PC-9 (cell line): ENCODE measurements at regions not wholly inside any gene's neighbourhood (a gene's known extent, or its start where the extent isn't known, plus 50 kb on each side); places are given as distances from the start of the nearest gene placed in this dataset.

Experiments
- BruUV-seq: library from RNA; stranded (reverse); fragments of 400-500 nt; replicated peaks from 2 replicates; lab custom pipeline; 2021; lab: Mats Ljungman, UMichigan
- CTCF ChIA-PET: fragments of 300-600 bp; sonication (Branson Sonifier 250); formaldehyde crosslinking; loops from one replicate; lab custom pipeline; 2022; ENCODE audit warnings: antibody characterized with exemption; lab: Charles Lee
- POLR2A ChIA-PET: fragments of 300-600 bp; sonication (Branson Sonifier 250); formaldehyde crosslinking; loops from one replicate; lab custom pipeline; 2022; ENCODE audit warnings: antibody characterized with exemption; ENCODE audit not compliant: unreplicated experiment; lab: Charles Lee
- DNase-seq, 2 experiments: peaks; one replicate each; pipeline versions ENCODE4 v3.0.0 to v3.0.0-alpha.2; 2015 to 2022; ENCODE audit warnings: mixed read lengths in 1 of 2
- H2AFZ ChIP-seq: fragments of 200-600 bp; sonication (generic); 2 replicates; pipeline ENCODE4 v1.8.1; 2017; ENCODE audit warnings: antibody characterized with exemption
- H3F3A ChIP-seq: fragments of 200-600 bp; sonication (generic); 2 replicates; pipeline ENCODE4 v1.8.1; 2017; ENCODE audit warnings: antibody characterized with exemption, mild to moderate bottlenecking, low read depth; ENCODE audit not compliant: insufficient read depth
- H3K27ac ChIP-seq: fragments of 200-600 bp; sonication (generic); 2 replicates; pipeline ENCODE4 v1.6.1; 2016; ENCODE audit warnings: mixed run types
- H3K27me3 ChIP-seq: fragments of 200-600 bp; sonication (generic); 2 replicates; pipeline ENCODE4 v1.6.1; 2016; ENCODE audit warnings: low read depth, mixed run types; ENCODE audit not compliant: insufficient read depth
- H3K36me3 ChIP-seq: fragments of 200-600 bp; sonication (generic); 2 replicates; pipeline ENCODE4 v1.6.1; 2016; ENCODE audit warnings: low read depth, mixed run types
- H3K4me1 ChIP-seq: fragments of 200-600 bp; sonication (generic); replicated peaks from 2 replicates; pipeline ENCODE4 v1.6.1; 2016; ENCODE audit warnings: mixed run types; ENCODE audit not compliant: insufficient read depth
- H3K4me2 ChIP-seq: fragments of 200-600 bp; sonication (generic); 2 replicates; pipeline ENCODE4 v1.6.1; 2017; ENCODE audit warnings: mixed run types
- H3K4me3 ChIP-seq: fragments of 200-600 bp; sonication (generic); 2 replicates; pipeline ENCODE4 v1.6.1; 2016; ENCODE audit warnings: mixed run types
- H3K79me2 ChIP-seq: fragments of 200-600 bp; sonication (generic); 2 replicates; pipeline ENCODE4 v1.6.1; 2017; ENCODE audit warnings: low read depth, mixed run types
- H3K9me2 ChIP-seq: fragments of 200-600 bp; sonication (generic); 2 replicates; pipeline ENCODE4 v1.8.1; 2017; ENCODE audit warnings: mild to moderate bottlenecking; ENCODE audit not compliant: insufficient read depth
- H3K9me3 ChIP-seq: fragments of 200-600 bp; sonication (generic); 2 replicates; pipeline ENCODE4 v1.8.1; 2016; ENCODE audit warnings: low read depth; ENCODE audit not compliant: insufficient read depth
- H4K20me1 ChIP-seq: fragments of 200-600 bp; sonication (generic); 2 replicates; pipeline ENCODE4 v1.8.1; 2017; ENCODE audit not compliant: insufficient read depth
- EZH2 ChIP-seq: fragments of 200-600 bp; sonication (generic); IDR thresholded peaks from 2 replicates; pipeline ENCODE4 v1.8.0; 2017; ENCODE audit warnings: antibody characterized with exemption, low read depth
- intact Hi-C: fragments of 100-400 bp; cut with micrococcal nuclease; formaldehyde crosslinking; loops from one replicate; pipeline ENCODE4 v1.10.0; 2022; ENCODE audit not compliant: unreplicated experiment
- TF ChIP-seq, protein P1 (sequence below): fragments of 200-600 bp; sonication (generic); conservative IDR thresholded peaks from 2 replicates; pipeline ENCODE4 v1.6.1; 2017; ENCODE audit warnings: mixed run types, antibody characterized with exemption, mild to moderate bottlenecking, moderate library complexity

DNA sequence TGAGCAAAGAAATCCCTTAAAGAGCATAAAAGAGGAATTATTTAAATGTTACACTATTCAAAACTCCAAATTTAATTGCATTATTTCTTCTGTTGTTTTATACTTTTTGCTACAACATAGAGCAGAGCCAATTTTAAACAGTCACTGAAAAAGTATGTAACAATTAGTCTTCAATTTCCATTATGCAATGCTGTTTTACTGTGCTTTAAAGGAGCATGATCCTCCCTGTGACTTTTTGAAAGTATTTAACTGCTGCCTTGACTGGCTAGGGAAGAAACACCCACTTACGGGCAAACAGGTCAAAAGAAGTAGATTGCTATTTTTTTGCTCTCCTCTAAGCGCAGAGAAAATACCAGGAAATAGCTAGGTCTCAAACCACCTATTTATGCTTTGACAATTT, 217.4 kb upstream of the GCFC2 start:
- no TSS peak for BruUV-seq
- H3K4me2 ChIP-seq = no peak overlapping the region
- intact Hi-C loops = no loop called here
- H3K4me3 ChIP-seq = no peak overlapping the region
- DNase-seq = no peak
- CTCF ChIA-PET = no interaction called here
- H3K79me2 ChIP-seq = no peaks in the 10 kb centered on the region
- H3K36me3 ChIP-seq = no peaks in the 10 kb centered on the region
- H4K20me1 ChIP-seq = no peaks in the 10 kb centered on the region
- H3K27me3 ChIP-seq = 0 out of 2 replicates have a peak, but pooled peaks cover 9% of the 10 kb centered on the region
- H3K9me3 ChIP-seq = no peaks in the 10 kb centered on the region
- no peaks in the 10 kb centered on the region for H3K9me2 ChIP-seq
- no peak overlapping the region for H3K27ac ChIP-seq
- no peaks in the 10 kb centered on the region for H3F3A ChIP-seq
- TF ChIP-seq, protein P1, sequence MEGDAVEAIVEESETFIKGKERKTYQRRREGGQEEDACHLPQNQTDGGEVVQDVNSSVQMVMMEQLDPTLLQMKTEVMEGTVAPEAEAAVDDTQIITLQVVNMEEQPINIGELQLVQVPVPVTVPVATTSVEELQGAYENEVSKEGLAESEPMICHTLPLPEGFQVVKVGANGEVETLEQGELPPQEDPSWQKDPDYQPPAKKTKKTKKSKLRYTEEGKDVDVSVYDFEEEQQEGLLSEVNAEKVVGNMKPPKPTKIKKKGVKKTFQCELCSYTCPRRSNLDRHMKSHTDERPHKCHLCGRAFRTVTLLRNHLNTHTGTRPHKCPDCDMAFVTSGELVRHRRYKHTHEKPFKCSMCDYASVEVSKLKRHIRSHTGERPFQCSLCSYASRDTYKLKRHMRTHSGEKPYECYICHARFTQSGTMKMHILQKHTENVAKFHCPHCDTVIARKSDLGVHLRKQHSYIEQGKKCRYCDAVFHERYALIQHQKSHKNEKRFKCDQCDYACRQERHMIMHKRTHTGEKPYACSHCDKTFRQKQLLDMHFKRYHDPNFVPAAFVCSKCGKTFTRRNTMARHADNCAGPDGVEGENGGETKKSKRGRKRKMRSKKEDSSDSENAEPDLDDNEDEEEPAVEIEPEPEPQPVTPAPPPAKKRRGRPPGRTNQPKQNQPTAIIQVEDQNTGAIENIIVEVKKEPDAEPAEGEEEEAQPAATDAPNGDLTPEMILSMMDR = no peak
- no peak for TF ChIP-seq EZH2
- no peaks in the 10 kb centered on the region for H3K4me1 ChIP-seq
- H2AFZ ChIP-seq = no peak overlapping the region
- POLR2A ChIA-PET = no interaction called here

DNA sequence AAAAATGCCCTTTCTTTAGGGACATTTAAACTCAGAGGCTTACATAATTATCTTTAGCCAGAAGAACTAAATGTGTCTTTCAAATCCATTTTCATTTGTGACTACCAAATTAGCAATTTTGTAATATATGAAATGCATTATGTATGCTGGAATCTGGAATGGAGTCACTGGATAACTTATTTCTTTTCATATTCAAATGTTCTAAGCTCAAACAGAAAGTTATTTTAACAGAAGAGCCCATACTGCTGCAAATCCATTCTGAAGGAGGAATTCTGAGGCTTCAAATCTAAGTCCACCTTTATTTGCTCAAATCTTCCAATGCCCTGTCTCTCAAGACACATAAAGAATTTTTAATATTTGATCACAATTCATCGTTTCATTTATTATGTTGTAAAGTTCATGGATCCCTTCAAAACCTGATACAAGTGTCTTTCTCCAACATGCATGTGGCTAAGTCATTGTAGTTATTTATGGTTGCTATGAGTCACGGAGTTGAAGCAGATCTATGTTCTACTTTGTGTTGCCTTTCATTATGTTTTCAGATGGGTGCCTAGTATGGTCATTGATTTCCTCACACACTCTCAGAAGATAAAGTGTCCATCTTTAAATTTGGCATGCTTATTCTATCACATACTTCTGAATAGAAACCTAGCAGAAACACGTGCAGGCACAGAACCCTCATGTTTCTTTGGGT, 214.8 kb upstream of the GCFC2 start:
- CTCF ChIA-PET = no interaction called here
- intact Hi-C loops = no loop called here
- no peaks in the 10 kb centered on the region for H3F3A ChIP-seq
- no peaks in the 10 kb centered on the region for H3K9me3 ChIP-seq
- H3K4me3 ChIP-seq = no peak overlapping the region
- POLR2A ChIA-PET = no interaction called here
- H3K4me1 ChIP-seq = no peaks in the 10 kb centered on the region
- no peaks in the 10 kb centered on the region for H3K36me3 ChIP-seq
- no TSS peak for BruUV-seq
- no peak for DNase-seq
- no peak for TF ChIP-seq EZH2
- TF ChIP-seq, protein P1 = no peak
- H2AFZ ChIP-seq = no peak overlapping the region
- H4K20me1 ChIP-seq = no peaks in the 10 kb centered on the region
- no peaks in the 10 kb centered on the region for H3K9me2 ChIP-seq
- no peaks in the 10 kb centered on the region for H3K79me2 ChIP-seq
- H3K27ac ChIP-seq = no peak overlapping the region
- H3K4me2 ChIP-seq = no peak overlapping the region
- peaks cover 20% of the 10 kb centered on the region; the same call in 1 of the 2 replicates for H3K27me3 ChIP-seq

DNA sequence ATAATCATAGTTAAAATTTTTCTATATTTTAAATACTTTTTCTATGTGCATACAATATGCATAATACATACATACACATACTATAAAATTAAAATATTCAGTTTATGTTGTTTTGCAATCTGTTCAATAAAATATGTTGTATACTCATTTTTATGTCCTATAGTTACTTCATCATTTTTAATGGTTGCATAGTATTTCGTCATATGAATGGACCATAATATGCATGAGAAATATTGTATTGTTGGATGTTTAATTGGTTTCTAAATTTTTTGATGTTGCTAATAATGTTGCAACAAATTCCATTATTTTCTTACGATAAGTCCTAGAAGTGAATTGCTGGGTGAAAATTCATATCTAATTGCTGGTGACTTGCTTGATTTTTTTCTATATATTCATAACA, 211.5 kb upstream of the GCFC2 start:
- no peak overlapping the region for H2AFZ ChIP-seq
- H3K27me3 ChIP-seq = peaks cover 11% of the 10 kb centered on the region; the same call in 1 of the 2 replicates

More for the DNA sequence above, 211.5 kb upstream of the GCFC2 start:
- no peaks in the 10 kb centered on the region for H3K9me3 ChIP-seq
- H3K4me3 ChIP-seq = no peak overlapping the region
- H3K36me3 ChIP-seq = no peaks in the 10 kb centered on the region
- no peaks in the 10 kb centered on the region for H3F3A ChIP-seq
- BruUV-seq = no TSS peak
- H3K4me2 ChIP-seq = no peak overlapping the region
- no peaks in the 10 kb centered on the region for H3K9me2 ChIP-seq
- no peaks in the 10 kb centered on the region for H4K20me1 ChIP-seq
- H3K79me2 ChIP-seq = no peaks in the 10 kb centered on the region
- CTCF ChIA-PET = no interaction called here
- DNase-seq = no peak
- no peaks in the 10 kb centered on the region for H3K4me1 ChIP-seq
- no peak overlapping the region for H3K27ac ChIP-seq
- no peak for TF ChIP-seq EZH2
- TF ChIP-seq, protein P1 = no peak
- POLR2A ChIA-PET = no interaction called here
- intact Hi-C loops = no loop called here
